Endothelial cell (in vitro differentiated cells): ENCODE measurements at regions not wholly inside any gene's neighbourhood (a gene's known extent, or its start where the extent isn't known, plus 50 kb on each side); places are given as distances from the start of the nearest gene placed in this dataset.

ENCODE experiments used
- DNase-seq: peaks from one replicate; pipeline ENCODE4 v3.0.0; 2021; ENCODE audit warnings: low spot score
- H3K27ac Mint-ChIP-seq: one replicate; pipeline ENCODE4 v1.8.0; 2021; ENCODE audit warnings: mixed read lengths, inconsistent platforms; ENCODE audit not compliant: unreplicated experiment
- H3K27me3 Mint-ChIP-seq: one replicate; pipeline ENCODE4 v1.8.0; 2021; ENCODE audit warnings: mild to moderate bottlenecking, moderate library complexity, mixed read lengths, inconsistent platforms; ENCODE audit not compliant: unreplicated experiment
- H3K36me3 Mint-ChIP-seq: one replicate; pipeline ENCODE4 v1.8.0; 2021; ENCODE audit warnings: mild to moderate bottlenecking, low read depth, mixed read lengths, inconsistent platforms; ENCODE audit not compliant: unreplicated experiment
- H3K4me1 Mint-ChIP-seq: one replicate; pipeline ENCODE4 v1.8.0; 2021; ENCODE audit warnings: mild to moderate bottlenecking, mixed read lengths, inconsistent platforms; ENCODE audit not compliant: unreplicated experiment
- H3K4me3 Mint-ChIP-seq: one replicate; pipeline ENCODE4 v1.8.0; 2021; ENCODE audit warnings: mild to moderate bottlenecking, mixed read lengths, inconsistent platforms; ENCODE audit not compliant: unreplicated experiment
- H3K9me3 Mint-ChIP-seq: one replicate; pipeline ENCODE4 v1.8.0; 2021; ENCODE audit warnings: mixed read lengths, inconsistent platforms; ENCODE audit not compliant: unreplicated experiment
- TF ChIP-seq, protein P1 (sequence below): fragments of 200-600 bp; sonication (generic); IDR thresholded peaks from one replicate; pipeline ENCODE4 v1.5.0; 2021; ENCODE audit warnings: antibody characterized with exemption; ENCODE audit not compliant: unreplicated experiment

DNA sequence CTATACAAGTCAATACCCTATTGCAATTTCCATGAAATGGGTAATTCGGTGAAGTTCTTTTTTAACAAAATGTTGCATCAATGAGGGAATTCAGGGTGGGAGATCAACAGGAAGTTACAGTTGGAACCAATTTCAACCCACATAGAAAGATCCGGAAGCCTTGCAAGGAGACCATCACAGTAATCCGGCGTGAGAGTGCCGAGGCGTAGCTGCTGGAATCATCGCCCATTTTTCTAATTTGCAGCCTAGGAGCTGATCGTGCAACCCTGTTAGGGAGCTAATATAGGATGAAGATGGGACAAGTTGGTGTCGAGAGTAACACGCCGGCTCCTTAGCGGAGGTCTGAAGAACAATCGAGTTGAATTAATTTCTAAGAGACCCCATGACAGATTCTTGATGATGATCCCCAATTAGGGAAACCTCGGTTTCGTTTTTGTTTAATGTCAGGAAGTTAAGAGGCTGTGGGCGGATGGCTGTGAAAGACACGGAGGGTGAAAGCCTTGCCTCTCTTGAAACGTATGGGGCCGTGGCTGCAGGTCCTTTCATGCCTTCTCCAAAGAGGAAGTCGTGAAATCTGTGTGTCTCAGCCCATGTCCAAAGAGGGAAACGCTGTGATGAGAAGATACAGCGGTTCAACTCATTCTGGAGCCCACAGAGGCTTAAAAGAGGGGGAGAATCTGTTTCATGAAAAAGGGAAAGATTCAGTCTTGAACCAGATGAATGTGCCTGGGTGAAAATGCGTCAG is 51.2 kb upstream of the CARD11 start:
- no peak for DNase-seq
- Mint-ChIP-seq H3K27ac (no peak overlapping the region), H3K36me3 (no peaks in the 10 kb centered on the region)

DNA sequence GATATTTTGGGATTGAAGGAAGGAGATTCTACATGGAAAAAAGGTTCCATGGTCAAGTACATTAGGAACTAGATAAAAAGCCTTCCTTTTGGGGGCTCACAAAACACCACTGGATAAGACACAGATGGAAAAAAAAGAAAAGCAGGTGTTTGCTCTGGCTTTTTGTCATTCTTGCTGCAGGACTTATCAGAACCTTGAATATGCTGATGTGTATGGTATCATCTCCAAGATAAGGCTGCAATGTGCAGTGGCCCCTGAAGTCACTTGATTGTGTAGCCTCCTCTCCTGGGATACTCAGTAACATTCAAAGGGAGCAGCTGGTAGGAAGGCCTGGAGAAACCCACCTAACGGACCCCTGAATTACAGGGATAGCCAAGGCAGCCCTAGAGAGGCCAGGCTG is 54.1 kb upstream of the CARD11 start:
- TF ChIP-seq, protein P1, sequence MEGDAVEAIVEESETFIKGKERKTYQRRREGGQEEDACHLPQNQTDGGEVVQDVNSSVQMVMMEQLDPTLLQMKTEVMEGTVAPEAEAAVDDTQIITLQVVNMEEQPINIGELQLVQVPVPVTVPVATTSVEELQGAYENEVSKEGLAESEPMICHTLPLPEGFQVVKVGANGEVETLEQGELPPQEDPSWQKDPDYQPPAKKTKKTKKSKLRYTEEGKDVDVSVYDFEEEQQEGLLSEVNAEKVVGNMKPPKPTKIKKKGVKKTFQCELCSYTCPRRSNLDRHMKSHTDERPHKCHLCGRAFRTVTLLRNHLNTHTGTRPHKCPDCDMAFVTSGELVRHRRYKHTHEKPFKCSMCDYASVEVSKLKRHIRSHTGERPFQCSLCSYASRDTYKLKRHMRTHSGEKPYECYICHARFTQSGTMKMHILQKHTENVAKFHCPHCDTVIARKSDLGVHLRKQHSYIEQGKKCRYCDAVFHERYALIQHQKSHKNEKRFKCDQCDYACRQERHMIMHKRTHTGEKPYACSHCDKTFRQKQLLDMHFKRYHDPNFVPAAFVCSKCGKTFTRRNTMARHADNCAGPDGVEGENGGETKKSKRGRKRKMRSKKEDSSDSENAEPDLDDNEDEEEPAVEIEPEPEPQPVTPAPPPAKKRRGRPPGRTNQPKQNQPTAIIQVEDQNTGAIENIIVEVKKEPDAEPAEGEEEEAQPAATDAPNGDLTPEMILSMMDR, result no peak
- Mint-ChIP-seq H3K4me3 (no peak overlapping the region), H3K27ac (no peak overlapping the region)

More for the DNA sequence above, 51.2 kb upstream of the CARD11 start:
- Mint-ChIP-seq H3K27me3 (no peaks in the 10 kb centered on the region), H3K4me3 (no peak overlapping the region), H3K4me1 (no peaks in the 10 kb centered on the region), H3K9me3 (peaks cover 4% of the 10 kb centered on the region)
- TF ChIP-seq, protein P1, result no peak

DNA sequence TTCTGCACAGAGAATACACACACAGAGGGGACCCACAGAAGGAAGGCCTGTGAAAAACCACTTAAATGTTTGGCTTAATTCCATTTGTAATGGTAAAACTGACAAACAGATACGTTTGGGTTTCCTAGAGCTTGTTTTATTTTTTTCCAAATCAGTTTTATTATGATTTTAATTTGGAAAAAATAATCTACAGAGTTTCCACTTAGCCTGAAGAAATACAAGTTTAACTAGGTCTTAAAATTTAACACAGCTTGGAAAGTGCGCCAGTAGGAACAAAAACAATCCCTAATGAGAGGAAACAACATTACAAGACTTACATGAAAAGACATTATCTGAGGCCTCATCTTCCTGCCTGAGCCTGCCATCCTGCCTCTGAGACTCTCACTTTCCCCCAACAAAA is 58.5 kb upstream of the CARD11 start:
- no peak for DNase-seq
- TF ChIP-seq, protein P1, result no peak
- H3K27ac Mint-ChIP-seq, result no peak overlapping the region
- H3K9me3 Mint-ChIP-seq, result no peaks in the 10 kb centered on the region
- H3K4me3 Mint-ChIP-seq, result no peak overlapping the region
- H3K27me3 Mint-ChIP-seq, result no peaks in the 10 kb centered on the region
- no peaks in the 10 kb centered on the region for H3K36me3 Mint-ChIP-seq
- H3K4me1 Mint-ChIP-seq, result no peaks in the 10 kb centered on the region

More for the DNA sequence above, 54.1 kb upstream of the CARD11 start:
- Mint-ChIP-seq H3K27me3 (no peaks in the 10 kb centered on the region), H3K36me3 (no peaks in the 10 kb centered on the region), H3K9me3 (peaks cover 4% of the 10 kb centered on the region), H3K4me1 (no peaks in the 10 kb centered on the region)
- no peak for DNase-seq

DNA sequence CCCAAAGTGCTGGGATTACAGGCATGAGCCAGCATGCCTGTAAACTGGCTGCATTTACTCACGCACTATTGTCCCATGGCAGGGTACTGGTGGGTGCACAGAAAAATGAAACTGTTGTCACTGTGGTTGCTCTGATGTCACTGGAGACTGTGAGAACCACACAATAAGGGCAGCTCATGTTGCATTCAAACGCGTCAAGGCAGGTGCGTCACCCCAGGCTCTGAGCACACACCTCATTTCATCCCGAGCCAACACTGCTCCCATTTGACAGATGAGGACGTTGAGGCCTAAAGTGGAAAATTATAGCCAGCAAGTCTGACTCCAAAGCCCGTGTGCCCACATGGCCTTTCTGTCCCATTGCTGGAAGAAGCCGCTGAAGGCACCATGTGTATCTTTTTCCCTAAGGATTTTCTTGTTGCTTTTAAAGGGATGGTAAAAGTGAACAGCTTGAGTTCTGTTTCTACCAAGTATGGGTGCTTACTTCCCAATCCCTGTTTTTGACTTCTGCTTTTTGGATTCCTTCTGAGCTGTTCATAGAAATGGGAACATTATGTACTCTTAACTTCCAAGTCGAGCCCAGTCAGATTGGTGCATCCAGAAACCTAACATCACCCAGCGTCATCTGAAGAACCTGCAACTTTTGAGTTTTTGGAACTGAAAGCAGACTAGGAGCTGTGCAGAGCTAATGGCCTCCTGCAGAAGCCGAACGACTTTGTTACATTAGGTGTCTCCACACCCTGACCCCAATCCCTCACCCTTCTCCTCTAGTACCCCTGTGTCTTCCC is 60.1 kb upstream of the CARD11 start:
- no peak overlapping the region for H3K4me3 Mint-ChIP-seq
- H3K27me3 Mint-ChIP-seq, result no peaks in the 10 kb centered on the region
- no peak overlapping the region for H3K27ac Mint-ChIP-seq
- H3K9me3 Mint-ChIP-seq, result no peaks in the 10 kb centered on the region
- DNase-seq, result no peak
- no peaks in the 10 kb centered on the region for H3K36me3 Mint-ChIP-seq
- TF ChIP-seq, protein P1, result no peak
- H3K4me1 Mint-ChIP-seq, result no peaks in the 10 kb centered on the region

DNA sequence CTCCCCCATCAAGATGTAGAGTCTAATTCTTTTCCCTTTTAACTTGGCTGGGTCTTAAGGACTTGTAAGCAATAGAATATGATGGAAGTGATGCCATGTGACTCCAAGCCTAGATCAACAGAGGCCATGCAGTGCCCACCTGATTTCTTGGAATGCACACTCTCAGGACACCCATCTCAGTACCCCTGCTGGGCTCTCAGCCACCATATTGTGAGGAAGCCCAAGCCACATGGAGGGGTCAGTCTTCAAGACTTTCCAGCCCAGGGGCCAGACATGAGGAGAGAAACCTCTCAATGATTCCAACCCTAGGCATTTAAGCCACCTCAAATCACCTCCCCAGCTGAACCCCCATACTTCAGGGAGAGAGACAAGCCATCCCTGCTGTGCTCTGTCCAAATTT is 62.2 kb upstream of the CARD11 start:
- DNase-seq, result no peak
- no peak overlapping the region for H3K27ac Mint-ChIP-seq
- H3K4me1 Mint-ChIP-seq, result no peaks in the 10 kb centered on the region
- H3K9me3 Mint-ChIP-seq, result no peaks in the 10 kb centered on the region
- H3K36me3 Mint-ChIP-seq, result no peaks in the 10 kb centered on the region
- peaks cover 2% of the 10 kb centered on the region for H3K27me3 Mint-ChIP-seq
- no peak overlapping the region for H3K4me3 Mint-ChIP-seq
- TF ChIP-seq, protein P1, result no peak
